CD4-positive, alpha-beta T cell (primary cell): ENCODE measurements at regions not wholly inside any gene's neighbourhood (a gene's known extent, or its start where the extent isn't known, plus 50 kb on each side); places are given as distances from the start of the nearest gene placed in this dataset.

Experiments
- ATAC-seq: fragments of 200-7000 bp; cut with Tn5 transposase; one replicate; pipeline ENCODE4 v1.10.0; 2022; ENCODE audit warnings: mild to moderate bottlenecking; ENCODE audit not compliant: poor library complexity
- CTCF ChIA-PET: fragments of 350-600 bp; sonication (Branson Sonifier 250); formaldehyde crosslinking; loops from one replicate; lab custom pipeline; 2021; ENCODE audit warnings: antibody characterized with exemption, inconsistent platforms; lab: Charles Lee
- POLR2A ChIA-PET: fragments of 350-600 bp; sonication (Branson Sonifier 250); formaldehyde crosslinking; loops from one replicate; lab custom pipeline; 2021; ENCODE audit warnings: antibody characterized with exemption, inconsistent platforms; lab: Charles Lee
- DNase-seq, 14 experiments: peaks; one replicate each; pipeline ENCODE4 v3.0.0-alpha.2; 2013 to 2020; ENCODE audit warnings: mixed read lengths in 2 of 14
- H3K27ac ChIP-seq, 2 donors: one replicate each; pipeline versions ENCODE4 v1.5.1 to v1.7.0; 2013; ENCODE audit warnings: low read length in 2 of 2, low read depth in 1 of 2, mild to moderate bottlenecking in 1 of 2
- H3K27me3 ChIP-seq, 2 experiments: 1 replicate in 1 of 2; 2 replicates in 1 of 2; pipeline versions ENCODE4 v1.6.1 to v1.7.0; 2013; ENCODE audit warnings: low read length in 2 of 2, control low read depth in 1 of 2, mild to moderate bottlenecking in 1 of 2, moderate library complexity in 1 of 2; ENCODE audit not compliant: insufficient read depth in 2 of 2, control insufficient read depth in 1 of 2
- H3K36me3 ChIP-seq: one replicate; pipeline ENCODE4 v1.6.1; 2013; ENCODE audit warnings: low read length, control low read depth; ENCODE audit not compliant: insufficient read depth
- H3K4me1 ChIP-seq: one replicate; pipeline ENCODE4 v1.6.1; 2013; ENCODE audit warnings: low read length, control low read depth; ENCODE audit not compliant: insufficient read depth
- H3K4me3 ChIP-seq: one replicate; pipeline ENCODE4 v1.5.1; 2013; ENCODE audit warnings: mild to moderate bottlenecking, low read length, moderate library complexity
- H3K9me3 ChIP-seq, 2 experiments: 1 replicate in 1 of 2; 2 replicates in 1 of 2; pipeline versions ENCODE4 v1.6.1 to v1.7.0; 2013; ENCODE audit warnings: low read length in 2 of 2, mild to moderate bottlenecking in 2 of 2, control low read depth in 1 of 2, moderate library complexity in 1 of 2; ENCODE audit not compliant: control insufficient read depth in 1 of 2, insufficient read depth in 1 of 2
- H3K27ac Mint-ChIP-seq: one replicate; pipeline ENCODE4 v1.8.0; 2020; ENCODE audit warnings: mixed read lengths
- H3K27me3 Mint-ChIP-seq: one replicate; pipeline ENCODE4 v1.8.0; 2021; ENCODE audit warnings: mixed read lengths
- H3K36me3 Mint-ChIP-seq: one replicate; pipeline ENCODE4 v1.8.0; 2021; ENCODE audit warnings: low read depth, mixed read lengths
- H3K4me1 Mint-ChIP-seq: one replicate; pipeline ENCODE4 v1.8.0; 2021; ENCODE audit warnings: low read depth, mixed read lengths
- H3K4me3 Mint-ChIP-seq: one replicate; pipeline ENCODE4 v1.8.0; 2020; ENCODE audit warnings: mild to moderate bottlenecking, mixed read lengths
- H3K9me3 Mint-ChIP-seq: one replicate; pipeline ENCODE4 v1.8.0; 2020; ENCODE audit warnings: mixed read lengths
- CTCF ChIP-seq: fragments of 200-600 bp; IDR thresholded peaks from one replicate; pipeline ENCODE4 v1.8.0; 2022; ENCODE audit warnings: antibody characterized with exemption, mild to moderate bottlenecking
- intact Hi-C, 2 experiments: fragments of 100-400 bp; cut with DNase I in 1 of 2; cut with micrococcal nuclease in 1 of 2; formaldehyde crosslinking; loops; one replicate each; pipeline versions ENCODE4 v1.15.1 to v1.9.0; 2023 to 2025; cut with DNase I, micrococcal nuclease

- H3K27ac ChIP-seq = no peak overlapping the region
- intact Hi-C loops = no loop called here
- no peaks in the 10 kb centered on the region for H3K4me1 ChIP-seq
- peaks cover 66% of the 10 kb centered on the region for H3K27me3 Mint-ChIP-seq
- no peaks in the 10 kb centered on the region for H3K36me3 ChIP-seq
- no peaks in the 10 kb centered on the region for H3K4me1 Mint-ChIP-seq
- H3K27ac Mint-ChIP-seq = no peak overlapping the region
- POLR2A ChIA-PET = no interaction called here
- CTCF ChIA-PET = no interaction called here
- no peaks in the 10 kb centered on the region for H3K36me3 Mint-ChIP-seq
- H3K4me3 Mint-ChIP-seq = no peak overlapping the region
- no peak for DNase-seq
- no peak overlapping the region for H3K4me3 ChIP-seq
- no peak for TF ChIP-seq CTCF
- H3K9me3 Mint-ChIP-seq = no peaks in the 10 kb centered on the region
- ATAC-seq = no peak
- H3K9me3 ChIP-seq = peaks cover 0 to 18% of the 10 kb centered on the region in 2 experiments
- H3K27me3 ChIP-seq = peaks cover 19 to 43% of the 10 kb centered on the region in 2 experiments
Measured at GRCh38 chr16:85173146-85173980, 61.1 kb upstream of the CIBAR2 start.

DNA sequence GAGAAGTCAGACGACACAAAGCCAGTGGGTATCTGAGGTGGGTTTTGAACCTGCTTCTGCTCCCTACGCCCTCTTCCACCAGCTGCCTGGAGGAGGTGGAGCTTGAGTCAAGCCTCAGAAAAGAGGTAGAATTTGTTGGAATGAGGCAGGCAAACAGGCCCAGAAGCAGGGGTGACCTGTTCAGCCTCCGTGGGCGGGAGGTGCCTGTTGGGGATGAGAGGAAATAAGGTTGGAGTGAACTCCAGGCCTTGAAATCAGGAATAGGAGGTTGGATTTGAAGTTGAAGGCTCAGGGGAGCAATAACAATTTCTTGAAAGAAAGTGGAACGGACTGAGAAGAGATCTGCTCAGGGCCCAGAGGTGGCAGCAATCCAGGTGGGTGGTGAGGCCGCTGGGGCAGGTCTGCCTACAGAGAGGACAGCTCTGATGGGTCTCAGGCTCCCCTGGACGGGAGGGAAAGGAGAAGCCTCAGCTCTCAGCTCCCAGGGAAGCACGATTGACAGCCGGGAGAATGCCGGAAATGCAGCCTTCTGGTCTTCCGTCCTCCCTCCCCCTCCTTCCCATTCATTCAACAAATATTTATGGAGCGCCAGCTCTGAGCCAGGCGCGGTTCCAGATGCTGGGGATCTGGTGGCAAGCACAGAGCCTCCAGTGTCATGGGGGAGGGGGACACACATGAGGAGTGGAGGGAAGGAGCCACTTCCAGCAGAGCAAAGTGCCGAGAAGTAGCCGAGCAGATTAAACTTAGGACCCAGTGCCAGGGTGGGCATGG lies 61.9 kb upstream of the CIBAR2 start:
- Mint-ChIP-seq H3K27ac (no peak overlapping the region), H3K27me3 (peaks cover 63% of the 10 kb centered on the region), H3K4me3 (no peak overlapping the region), H3K9me3 (no peaks in the 10 kb centered on the region), H3K36me3 (no peaks in the 10 kb centered on the region), H3K4me1 (no peaks in the 10 kb centered on the region)
- TF ChIP-seq CTCF = no peak
- ChIA-PET POLR2A (no interaction called here), CTCF (no interaction called here)
- Histone ChIP-seq H3K4me1 (no peaks in the 10 kb centered on the region), H3K27me3 (peaks cover 16 to 40% of the 10 kb centered on the region in 2 experiments), H3K36me3 (no peaks in the 10 kb centered on the region), H3K27ac (no peak overlapping the region), H3K4me3 (no peak overlapping the region), H3K9me3 (peaks cover 0 to 18% of the 10 kb centered on the region in 2 experiments)
- ATAC-seq (no peak), DNase-seq (no peak)
- intact Hi-C loops = no loop called here

DNA sequence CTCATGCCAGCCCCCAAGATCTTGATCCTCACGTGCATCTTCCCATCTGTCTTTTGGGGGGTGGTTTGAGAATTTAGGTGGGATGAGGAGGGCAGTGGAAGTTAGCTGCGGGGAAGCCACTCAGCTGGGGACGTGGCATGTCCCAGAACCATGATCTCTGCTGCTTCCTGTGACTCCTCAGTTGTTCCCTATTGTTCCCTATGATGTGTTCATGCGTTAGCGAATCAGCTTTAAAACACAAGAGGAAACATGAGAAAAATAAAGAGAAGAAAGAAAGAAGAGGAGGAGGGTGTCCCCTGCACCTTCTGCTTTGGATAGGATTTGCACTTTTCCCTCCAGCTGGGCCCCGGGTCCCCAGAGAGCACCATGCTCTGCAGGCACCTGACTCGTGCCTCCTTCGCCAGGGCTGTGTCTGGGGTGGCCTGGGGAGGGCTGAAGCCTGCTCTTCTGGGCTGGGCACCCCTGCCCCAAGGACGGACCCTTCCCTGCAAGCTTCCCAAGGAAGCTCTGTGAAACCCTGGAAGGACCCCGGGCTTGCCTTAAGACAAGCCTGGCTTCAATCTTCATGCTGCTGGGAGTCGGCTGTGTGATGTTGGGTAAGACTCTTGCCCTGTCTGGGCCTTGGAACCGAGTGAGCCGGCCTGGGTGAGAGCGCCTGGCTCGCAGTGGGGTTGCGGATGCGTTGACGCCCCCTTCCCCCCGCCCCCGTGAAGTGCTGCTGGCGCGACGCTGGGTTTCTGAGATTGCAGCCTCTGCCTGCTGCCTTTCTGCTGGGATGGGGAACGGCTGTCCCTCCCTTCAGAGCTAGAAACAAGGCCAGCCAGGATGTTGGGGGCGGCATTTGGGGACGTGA lies 62.8 kb upstream of the CIBAR2 start:
- Histone ChIP-seq H3K27me3 (peaks cover 16 to 40% of the 10 kb centered on the region in 2 experiments), H3K9me3 (peaks cover 0 to 18% of the 10 kb centered on the region in 2 experiments), H3K4me1 (no peaks in the 10 kb centered on the region), H3K27ac (no peak overlapping the region), H3K4me3 (no peak overlapping the region), H3K36me3 (no peaks in the 10 kb centered on the region)
- no peak for TF ChIP-seq CTCF
- DNase-seq (no peak), ATAC-seq (no peak)
- no peaks in the 10 kb centered on the region for H3K36me3 Mint-ChIP-seq
- H3K27ac Mint-ChIP-seq = no peak overlapping the region
- no peaks in the 10 kb centered on the region for H3K9me3 Mint-ChIP-seq
- H3K4me3 Mint-ChIP-seq = no peak overlapping the region
- intact Hi-C loops = no loop called here
- peaks cover 66% of the 10 kb centered on the region for H3K27me3 Mint-ChIP-seq
- CTCF ChIA-PET = no interaction called here
- no peaks in the 10 kb centered on the region for H3K4me1 Mint-ChIP-seq
- POLR2A ChIA-PET = no interaction called here
